GM18858 (cell line): ENCODE measurements at regions not wholly inside any gene's neighbourhood (a gene's known extent, or its start where the extent isn't known, plus 50 kb on each side); places are given as distances from the start of the nearest gene placed in this dataset.

Experiments
- ATAC-seq: cut with Tn5 transposase; IDR thresholded peaks from one replicate; pipeline ENCODE4 v1.9.1; 2021; ENCODE audit not compliant: unreplicated experiment

DNA sequence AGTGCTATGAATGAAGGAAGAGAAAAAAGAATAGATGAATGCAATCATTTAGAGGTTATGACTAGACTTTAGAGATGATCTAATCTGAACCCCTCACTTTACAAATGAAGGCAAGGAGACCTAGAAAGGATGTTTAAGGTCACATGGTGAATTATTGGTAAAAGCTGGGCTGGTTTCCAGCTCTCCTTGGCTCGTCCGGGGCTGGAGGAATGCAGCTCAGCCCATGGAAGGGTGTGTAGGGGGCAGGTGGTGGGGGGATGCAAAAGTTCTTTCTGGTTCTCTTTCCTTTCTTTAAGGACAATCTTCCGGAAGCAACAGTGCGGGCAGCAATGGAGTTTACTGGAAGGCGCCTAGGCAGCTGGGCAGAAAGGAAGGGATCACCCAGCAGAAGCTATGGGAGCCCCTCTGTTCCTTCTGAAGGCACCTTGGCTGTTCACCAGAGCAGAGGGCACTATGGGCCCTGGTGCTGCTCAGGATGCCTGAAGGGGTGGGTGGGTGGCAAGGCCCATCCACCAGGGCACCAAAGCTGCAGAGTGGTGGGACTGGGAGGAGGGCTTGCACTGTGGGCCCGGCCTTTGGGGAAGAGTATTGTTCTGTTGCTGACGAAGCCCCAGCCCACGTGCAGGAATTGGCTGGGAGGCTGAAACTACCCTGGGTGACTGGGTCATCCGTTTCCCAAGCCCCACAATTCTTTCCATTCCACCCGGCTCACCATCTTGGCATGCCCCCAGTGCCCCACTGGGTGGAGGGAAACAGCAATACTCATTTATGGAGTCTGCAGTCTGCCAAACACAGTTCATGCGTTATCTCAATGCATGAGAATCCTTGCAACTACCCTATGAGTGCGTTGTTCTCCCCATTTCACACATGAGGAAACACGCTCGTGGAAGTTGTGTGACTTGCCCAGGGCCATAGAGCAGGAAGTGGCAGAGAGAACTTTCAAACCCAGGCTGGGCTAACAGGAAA lies 78.2 kb downstream of the IRF2BPL start:
- no peak for ATAC-seq

DNA sequence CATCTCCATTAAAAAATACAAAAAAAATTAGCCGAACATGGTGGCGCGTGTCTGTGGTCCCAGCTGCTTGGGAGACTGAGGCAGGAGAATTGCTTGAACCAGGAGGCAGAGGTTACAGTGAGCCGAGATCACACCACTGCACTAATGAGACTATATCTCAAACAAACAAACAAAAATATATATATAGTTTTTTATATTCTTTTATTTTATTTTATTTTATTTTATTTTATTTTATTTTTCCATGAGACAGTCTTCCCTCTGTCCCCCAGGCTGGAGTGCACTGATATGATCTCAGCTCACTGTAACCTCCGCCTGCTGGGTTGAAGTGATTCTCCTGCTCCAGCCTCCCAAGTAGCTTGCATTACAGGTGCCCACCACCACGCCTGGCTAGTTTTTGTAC lies 79.5 kb downstream of the IRF2BPL start:
- no peak for ATAC-seq

DNA sequence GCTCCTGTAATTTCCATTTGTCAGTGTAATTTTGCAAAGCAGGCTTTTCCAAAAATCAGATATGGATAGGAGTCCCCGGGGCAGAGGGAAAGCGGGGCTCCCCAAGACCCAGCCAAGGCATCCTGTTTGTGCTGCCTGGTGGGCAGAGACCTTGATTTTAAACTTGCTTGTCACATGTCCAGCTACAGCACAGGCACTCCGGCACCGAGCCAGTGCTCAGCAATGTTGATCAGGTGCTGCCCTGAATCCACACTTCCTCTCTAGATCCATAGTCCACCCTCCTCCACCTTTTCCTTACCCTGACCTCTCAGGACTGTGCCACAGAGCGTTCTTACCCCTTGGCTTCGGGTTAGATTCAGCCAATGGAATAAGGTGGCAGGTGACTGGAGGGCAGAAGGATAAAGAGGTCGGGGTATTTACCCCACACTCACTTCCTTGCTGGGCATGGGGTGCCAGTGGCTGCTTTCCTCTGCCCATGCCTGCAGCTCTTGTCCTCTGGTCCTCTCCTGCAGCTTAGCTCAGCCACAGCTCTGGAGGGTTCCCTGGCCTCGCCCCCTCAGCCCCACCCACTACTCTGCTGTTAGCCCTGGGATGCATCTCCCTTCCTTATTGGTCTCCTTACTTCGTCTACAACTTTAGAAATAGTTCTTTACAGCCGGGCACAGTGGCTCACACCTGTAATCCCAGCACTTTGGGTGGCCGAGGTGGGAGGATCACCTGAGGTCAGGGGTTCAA lies 80.1 kb downstream of the IRF2BPL start:
- no peak for ATAC-seq

DNA sequence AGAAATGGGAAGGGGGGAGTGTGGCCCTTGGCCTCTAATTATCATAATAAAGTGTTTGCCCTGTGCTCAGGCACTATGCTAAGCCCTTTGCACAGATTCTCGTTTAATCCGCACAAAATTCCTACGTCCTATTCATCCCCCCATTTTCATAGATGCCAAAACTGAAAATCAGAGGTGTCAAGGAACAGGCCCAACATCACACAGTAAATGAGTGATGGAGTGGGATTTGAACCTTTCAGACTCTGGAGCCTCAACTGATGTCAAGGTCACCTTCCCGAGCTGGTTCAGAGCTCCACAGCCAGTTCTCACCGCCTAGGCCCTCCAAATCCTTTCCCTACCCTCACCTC lies 80.7 kb downstream of the IRF2BPL start:
- ATAC-seq = no peak

DNA sequence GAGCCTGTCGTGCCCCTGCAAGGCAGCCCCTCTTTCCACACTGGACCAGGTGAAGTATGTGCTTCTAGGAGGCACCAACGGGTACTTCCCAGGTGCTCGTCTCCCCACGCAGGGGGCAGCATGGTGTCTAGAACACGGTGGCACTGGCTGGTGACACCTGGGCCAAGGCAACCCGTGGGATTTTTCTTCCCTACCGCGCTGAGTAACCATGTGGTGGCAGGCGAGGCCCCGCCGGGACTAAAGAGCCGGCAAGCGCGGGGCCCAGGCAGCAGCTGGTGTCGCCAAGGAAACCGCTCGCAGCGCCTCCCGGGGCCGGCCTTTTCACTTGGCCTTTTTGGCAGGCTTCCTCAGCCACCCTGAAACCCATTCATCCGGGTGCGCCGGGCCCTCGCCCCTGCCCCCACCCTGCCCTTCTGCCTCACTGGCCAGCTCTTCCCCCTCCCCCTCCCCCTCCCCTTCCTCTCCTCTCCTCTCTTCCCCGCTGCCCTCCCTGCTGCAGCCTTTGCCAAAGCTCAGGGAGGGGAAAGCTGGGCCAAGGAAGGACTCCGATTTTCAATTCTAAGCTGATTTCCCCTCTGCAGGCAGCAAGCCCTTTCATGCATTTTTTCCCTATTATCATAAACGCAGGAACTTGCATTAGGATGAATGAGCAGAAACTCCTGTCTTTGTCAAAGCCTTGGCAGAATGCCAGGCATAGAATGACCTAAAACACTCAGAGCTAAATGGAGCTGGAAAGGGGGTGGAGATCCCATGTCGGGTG lies 81.2 kb downstream of the IRF2BPL start:
- peak; percentile 61 for ATAC-seq

DNA sequence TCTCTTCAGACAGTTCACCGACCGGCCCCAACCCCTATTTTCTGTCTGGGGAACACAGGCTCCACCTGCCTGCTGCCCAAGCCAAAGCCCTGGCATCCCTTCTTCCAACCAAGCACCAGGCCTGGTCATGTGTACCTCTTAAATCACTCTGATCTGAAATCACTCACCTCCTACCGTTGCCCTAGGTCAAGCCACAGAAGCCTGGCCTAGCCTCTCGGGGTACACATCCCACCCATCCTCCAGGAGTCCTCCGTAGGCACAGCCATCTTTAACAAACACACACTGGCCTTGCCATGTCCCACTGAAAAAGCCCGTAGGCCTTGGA lies 81.8 kb downstream of the IRF2BPL start:
- ATAC-seq = peak; percentile 7

DNA sequence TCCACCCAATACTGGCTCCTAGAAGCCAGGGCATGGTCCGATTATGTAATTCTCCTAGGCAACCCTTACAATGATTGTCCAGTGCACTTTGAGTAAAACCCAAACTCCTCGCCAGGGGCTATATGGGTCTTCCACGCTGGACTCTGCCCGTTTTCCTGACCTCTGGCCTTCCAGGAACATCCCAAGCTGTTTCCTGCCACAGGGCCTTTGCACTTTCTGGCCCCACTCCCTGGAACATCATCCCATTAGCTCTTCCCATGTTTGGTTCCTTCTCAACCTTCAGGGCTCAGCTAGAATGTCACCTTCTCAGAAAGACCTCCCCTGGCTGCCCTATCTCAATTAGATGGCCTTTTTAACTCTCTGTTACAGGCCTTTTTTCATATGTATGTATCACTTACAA lies 85.4 kb downstream of the IRF2BPL start:
- ATAC-seq = no peak

DNA sequence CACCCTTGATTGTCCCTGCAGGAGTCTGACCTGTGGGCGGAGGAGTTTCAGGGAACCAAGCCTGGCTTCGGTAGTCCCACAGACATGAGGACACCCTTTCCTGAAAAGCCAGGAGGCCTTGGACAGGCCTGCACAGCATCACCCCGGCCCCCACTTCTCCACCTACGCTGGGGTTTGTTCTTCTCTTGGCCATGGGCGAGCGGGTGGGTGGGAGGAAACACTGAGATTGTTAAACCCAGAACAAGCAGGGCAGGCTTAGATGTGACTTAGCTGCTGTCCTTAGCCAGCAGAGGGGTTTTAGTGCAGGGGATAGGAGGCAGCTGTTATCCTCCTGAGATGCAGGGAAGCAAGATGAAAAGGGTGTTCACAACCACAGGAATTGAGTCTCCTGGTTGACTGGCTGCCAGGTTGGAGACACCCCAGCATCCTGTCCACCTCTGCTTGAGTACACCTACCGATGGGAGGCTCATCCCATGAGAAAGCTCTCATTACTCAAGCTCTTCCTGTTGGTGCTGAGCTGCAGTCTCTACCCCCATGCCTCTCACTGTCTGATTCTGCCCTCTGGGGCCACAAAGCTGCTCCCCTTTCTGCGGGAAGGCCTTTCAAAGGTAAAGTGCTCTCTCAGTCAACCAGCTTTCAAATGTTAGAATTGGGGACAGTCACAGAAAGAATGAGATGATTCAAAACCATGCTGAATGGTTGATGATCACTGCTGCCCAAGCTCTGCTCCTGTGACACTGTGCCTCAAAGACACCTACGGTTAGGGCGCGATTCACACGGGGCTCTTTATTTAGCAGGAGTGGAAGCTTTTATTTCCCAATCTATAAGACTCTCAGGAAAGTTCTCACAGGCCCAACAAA lies 86.3 kb downstream of the IRF2BPL start:
- no peak for ATAC-seq

DNA sequence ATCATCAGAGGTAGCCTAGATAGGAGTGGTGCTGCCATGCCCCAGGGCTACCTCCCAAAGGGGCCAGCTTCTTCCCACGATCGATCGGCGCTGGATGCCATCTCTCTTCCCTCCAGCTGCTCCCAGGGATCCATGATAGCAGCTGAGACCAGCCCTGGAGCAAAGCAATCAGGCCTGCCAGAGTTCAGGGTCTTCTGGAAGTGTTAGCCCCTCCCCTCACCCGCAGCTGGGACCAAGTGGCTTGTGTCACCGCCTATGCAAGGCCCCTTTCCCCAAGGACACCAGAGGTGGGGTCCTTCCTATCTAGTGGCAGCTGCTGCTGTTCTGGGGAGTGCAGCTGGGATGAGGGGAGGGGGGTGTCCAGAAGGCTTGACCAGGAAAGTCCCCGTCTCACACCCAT lies 87.0 kb downstream of the IRF2BPL start:
- no peak for ATAC-seq

DNA sequence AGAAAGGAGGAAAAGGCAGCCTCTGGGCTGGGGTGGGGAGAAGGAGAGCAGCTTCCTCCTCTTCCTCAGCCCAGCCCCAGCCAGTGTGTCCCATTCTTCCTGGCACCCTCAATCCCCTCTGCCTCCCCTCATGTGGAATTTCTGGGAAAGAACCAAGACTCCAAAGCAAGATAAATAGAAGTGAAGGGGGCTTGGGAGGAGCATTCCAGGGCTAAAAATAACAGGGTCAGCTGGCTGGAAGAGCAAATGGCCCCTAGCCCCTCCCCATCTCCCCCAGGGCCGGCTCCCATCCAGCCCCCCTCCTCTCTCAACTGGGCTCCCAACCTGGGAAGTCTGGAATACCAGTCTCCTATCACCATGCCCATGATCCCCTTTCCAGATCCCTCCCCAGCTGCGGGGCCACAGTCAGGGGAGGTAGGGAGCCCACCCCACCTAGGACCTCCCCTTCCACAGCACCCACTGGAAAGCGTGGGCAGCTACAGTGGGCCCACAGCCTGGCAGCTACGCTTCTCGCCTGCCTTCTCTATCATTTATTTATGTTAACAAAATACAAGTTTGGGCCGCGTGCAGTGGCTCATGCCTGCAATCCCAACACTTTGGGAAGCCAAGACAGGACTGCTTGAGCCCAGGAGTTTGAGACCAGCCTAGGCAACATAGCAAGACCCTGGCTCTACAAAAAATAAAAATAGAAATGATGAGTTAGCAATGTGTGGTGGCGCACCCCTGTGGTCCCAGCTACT lies 88.3 kb downstream of the IRF2BPL start:
- no peak for ATAC-seq

DNA sequence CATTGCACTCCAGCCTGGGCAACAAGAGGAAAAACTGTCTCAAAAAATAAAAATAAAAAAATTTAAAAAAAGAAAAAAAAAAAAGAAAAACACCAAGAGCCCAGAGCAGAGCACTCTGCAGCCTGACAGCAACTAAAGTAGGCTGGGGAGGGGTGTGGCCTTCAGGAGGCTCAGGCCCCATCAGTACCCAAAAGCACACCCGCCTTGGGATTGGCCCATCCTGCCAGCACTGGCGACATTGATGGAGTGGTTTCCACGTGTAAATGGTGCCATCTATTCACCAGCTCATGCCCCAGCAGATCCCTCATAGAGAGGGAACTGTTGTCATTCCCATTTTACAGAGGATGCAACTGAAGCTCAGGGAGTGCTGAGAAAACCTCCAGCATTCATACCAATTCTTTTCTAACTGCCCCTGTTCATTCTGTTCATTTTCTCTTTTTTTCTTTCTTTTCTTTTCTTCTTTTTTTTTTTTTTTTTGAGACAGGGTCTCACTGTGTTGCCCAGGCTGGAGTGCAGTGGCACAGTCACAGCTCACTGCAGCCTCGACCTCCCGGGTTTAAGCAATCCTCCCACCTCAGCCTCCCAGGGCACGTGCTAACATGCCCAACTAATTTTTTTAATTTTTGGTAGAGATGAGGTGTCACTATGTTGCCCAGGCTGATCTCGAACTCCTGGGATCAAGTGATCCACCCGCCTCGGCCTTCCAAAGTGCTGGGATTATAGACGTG lies 89.3 kb downstream of the IRF2BPL start:
- ATAC-seq = no peak

DNA sequence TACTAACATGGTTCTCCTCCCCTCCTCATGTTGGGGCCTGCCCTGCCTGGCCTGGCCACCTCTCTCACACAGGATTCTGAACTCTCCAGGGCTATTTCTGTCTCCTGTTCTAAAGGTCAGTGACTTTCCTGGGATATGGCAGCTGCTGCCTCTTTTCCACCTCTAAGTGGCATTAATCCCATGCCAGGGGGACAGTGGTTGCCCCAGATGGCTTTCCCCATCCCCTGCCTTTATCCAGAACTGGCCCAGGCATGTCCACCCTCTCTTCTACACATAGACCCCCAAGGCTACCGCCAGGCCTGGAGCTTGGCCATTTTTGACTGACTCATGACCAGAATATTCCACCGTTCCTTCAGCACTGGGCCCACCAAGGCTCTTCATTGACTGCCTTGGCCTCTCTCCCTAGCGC lies 90.4 kb downstream of the IRF2BPL start:
- ATAC-seq = no peak

DNA sequence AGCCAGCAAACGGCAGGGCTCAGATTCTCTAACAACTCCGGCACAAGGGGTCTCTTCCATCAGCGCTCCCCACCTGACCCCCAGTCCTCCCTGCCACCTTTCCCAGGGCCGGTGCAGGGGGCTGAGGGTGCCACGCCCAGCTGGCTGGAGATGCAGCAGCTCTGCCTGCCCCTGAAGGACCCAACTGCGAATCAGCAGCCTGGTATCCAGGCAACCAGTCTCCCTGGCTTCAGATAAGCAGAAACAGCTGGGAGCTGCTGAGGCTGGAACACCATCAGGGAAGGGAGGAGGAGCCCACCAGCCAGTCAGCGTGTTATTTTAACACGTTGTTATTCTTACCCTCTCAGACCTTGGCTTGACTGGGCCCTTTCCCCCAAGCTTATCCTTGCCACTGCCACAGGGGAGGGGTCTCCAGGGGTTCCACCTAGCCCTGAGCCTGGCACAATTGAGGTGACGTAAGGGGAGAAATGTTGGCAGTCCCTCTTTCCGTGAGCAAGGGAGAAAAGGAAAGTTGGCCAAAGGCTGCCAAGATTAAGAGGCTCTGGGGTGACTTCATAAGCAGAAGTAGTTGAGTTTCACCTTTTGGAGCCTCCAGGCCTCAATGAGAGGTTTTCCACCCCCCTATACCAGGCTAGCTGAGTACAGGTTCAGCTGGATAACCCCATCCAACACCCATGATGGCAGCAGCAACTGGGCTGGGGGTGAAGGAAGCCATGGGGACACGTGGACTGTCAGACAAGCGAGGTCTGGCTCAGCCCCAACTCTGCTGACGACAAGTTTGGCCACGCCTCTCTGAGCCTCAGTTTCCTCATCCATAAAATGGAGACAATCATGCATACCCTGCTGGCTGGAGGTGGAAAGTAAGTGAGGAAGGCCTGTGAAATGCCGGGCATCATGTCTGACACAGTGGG lies 91.1 kb downstream of the IRF2BPL start:
- ATAC-seq = no peak

DNA sequence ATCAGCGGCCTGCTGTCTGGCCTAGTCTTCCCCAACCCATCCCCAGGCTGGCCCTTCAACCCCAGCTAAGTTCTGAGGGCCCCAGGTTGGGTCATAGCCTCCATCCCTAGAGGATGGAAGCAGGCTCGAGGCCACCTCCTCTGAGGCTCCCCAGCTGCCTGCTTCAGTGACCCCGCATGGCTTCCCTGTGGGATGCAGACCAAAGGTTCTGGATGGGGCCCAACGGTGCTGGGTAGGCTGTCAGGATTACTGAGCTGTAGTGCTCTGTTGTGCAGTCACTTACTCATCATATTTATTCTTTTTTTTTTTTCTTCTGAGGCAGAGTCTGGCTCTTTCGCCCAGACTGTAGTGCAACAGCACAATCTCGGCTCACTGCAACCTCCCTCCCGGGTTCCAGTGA lies 92.0 kb downstream of the IRF2BPL start:
- ATAC-seq = no peak

DNA sequence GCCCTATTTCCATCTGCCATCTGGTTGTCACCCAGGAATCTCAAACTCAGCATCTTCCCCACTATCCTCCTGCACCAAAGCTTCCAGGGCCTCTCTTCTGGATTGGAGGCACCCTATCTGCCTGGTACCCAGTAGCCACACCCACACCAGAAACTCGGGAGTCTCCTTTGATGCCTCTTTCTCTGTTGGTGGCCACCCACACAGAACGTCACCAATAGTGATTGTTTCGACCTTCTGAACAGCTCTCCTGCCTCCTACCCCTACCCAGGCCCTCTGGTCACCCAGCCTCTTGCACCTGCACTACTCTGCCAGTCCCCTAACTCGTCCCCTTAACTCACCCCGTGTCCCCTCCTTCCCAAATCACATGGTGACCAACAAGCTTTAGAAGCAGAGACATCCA lies 95.0 kb downstream of the IRF2BPL start:
- ATAC-seq = no peak

DNA sequence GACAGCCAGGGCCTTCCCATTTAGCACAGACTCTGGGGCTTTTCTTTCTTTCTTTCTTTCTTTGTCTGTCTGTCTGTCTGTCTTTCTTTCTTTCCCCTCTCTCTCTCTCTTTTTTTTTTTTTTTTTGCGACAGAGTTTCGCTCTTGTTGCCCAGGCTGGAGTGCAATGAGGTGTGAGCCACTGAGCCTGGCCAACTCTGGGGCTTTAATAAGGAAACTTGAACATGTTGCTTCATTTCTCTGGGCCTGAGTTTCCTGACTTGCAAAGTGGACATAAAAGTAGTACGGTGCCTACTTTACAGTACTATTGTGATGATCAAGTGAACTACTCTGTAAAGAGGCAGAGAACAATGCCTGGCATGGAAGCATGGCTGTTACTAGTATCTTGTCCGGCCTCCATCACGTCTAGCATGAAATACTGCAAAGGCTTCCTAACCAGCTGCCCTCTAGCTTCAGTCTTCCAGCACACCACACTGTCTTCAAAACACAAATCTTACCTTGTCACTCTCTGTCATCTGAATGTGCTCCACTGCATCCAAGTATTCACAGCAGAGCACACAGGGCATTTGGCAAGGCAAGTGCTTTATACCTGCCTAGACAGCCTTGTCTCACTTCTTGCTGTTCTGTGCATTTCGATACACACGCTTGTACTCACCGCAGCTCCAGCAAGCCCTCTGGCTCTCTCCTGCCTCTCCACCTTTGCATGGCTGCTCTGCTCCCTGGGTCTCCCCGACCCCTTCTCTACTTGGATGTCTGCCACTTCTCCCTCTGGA lies 96.7 kb downstream of the IRF2BPL start:
- ATAC-seq = no peak

DNA sequence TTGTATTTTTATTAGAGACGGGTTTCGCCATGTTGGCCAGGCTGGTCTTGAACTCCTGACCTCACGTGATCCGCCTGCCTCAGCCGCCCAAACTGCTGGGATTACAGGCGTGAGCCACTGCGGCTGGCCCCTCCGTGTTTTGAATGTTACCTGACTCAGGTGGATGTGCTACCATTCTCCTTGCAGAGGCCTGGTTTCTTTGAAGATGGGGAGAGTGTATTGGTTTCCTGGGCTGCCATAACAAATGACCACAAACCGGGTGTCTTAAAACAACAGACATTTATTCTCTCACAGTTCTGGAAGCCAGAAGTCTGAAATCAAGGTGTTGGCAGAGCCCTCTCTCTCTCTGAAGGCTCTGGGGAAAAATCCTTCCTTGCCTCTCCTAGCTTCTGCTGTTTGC lies 98.0 kb downstream of the IRF2BPL start:
- no peak for ATAC-seq

DNA sequence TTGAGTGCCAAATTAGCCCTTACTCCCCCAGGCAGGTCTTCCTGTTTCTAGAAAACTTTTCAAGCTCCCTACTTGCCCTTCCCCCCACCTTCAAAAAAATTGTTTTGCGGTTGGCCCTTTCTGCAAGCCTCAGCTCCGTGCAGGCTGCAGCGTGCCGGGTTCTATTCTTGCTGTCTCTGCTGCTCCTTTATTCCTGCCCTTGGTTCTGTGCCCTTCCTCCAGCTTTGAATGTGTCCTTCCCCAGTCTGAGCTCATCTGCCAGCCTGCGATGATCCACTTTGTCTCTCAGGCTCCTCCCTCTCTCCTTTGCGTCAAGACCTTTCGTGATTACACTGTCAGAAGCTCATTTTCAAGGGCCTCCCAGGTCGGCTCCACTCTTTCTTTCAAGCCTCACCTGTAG lies 98.6 kb downstream of the IRF2BPL start:
- no peak for ATAC-seq
